Activated CD4-positive, alpha-beta memory T cell treated with anti-CD3 and anti-CD28 coated beads for 36 hours (primary cell): ENCODE measurements at regions not wholly inside any gene's neighbourhood (a gene's known extent, or its start where the extent isn't known, plus 50 kb on each side); places are given as distances from the start of the nearest gene placed in this dataset.

ENCODE experiments used
- CTCF ChIA-PET: fragments of 350-600 bp; sonication (Branson Sonifier 250); formaldehyde crosslinking; loops from one replicate; lab custom pipeline; 2021; ENCODE audit warnings: antibody characterized with exemption, inconsistent platforms; lab: Charles Lee
- POLR2A ChIA-PET: fragments of 350-600 bp; sonication (Branson Sonifier 250); formaldehyde crosslinking; loops from one replicate; lab custom pipeline; 2021; ENCODE audit warnings: antibody characterized with exemption; lab: Charles Lee
- DNase-seq: peaks from one replicate; pipeline ENCODE4 v3.0.0-alpha.2; 2020
- H3K27ac Mint-ChIP-seq: one replicate; pipeline ENCODE4 v1.8.0; 2021; ENCODE audit warnings: mixed read lengths
- H3K27me3 Mint-ChIP-seq: one replicate; pipeline ENCODE4 v1.8.0; 2021; ENCODE audit warnings: mixed read lengths
- H3K36me3 Mint-ChIP-seq: one replicate; pipeline ENCODE4 v1.8.0; 2021; ENCODE audit warnings: mixed read lengths
- H3K4me1 Mint-ChIP-seq: one replicate; pipeline ENCODE4 v1.8.0; 2021; ENCODE audit warnings: low read depth, mixed read lengths
- H3K4me3 Mint-ChIP-seq: one replicate; pipeline ENCODE4 v1.8.0; 2021; ENCODE audit warnings: mild to moderate bottlenecking, mixed read lengths
- H3K9me3 Mint-ChIP-seq: one replicate; pipeline ENCODE4 v1.8.0; 2021; ENCODE audit warnings: mixed read lengths
- intact Hi-C: fragments of 100-400 bp; cut with micrococcal nuclease; formaldehyde crosslinking; loops from one replicate; pipeline ENCODE4 v1.15.1; 2023

DNA sequence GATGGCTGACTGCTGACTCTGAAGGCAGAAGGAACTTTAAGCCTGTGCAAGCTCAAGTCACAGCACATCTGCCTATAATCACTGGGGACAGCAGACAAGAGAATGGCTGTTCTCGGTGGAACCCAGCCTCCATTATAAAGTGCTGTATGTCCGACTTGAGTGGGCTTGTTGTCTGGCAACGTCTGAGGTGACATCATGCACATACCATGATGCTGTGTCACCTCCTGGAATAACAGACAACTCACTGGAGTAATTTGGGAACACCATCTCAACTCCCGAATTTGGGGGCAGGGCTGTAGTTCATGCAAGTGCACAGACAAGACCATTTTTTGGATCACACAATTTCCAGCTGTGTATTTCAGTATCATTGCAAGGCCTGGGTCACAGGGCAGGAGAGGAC, 59.8 kb upstream of the GPM6B start:
- Mint-ChIP-seq H3K36me3 (no peaks in the 10 kb centered on the region), H3K27me3 (peaks cover 2% of the 10 kb centered on the region), H3K4me3 (no peak overlapping the region), H3K27ac (no peak overlapping the region), H3K9me3 (no peaks in the 10 kb centered on the region), H3K4me1 (no peaks in the 10 kb centered on the region)
- intact Hi-C loops: no loop called here
- POLR2A ChIA-PET: no interaction called here
- CTCF ChIA-PET: no interaction called here
- DNase-seq: no peak

DNA sequence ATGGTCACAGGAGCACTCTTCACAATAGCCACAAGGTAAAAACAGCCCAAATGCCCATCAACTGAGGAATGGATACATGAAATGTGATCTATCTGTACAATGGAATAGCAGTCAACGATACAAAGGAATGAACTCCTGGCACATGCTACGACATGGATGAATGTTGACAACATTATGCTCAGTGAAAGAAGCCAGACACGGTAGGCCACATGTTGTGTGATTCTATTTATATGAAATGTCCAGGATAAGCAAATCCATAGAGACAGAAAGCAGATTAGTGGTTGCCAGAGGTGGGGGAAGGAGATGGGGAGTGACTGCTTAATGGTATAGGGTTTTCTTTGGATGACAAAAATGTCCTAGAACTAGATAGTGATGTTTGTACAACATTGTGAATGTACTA, 58.7 kb upstream of the GPM6B start:
- ChIA-PET CTCF (no interaction called here), POLR2A (no interaction called here)
- H3K36me3 Mint-ChIP-seq: no peaks in the 10 kb centered on the region
- H3K27ac Mint-ChIP-seq: no peak overlapping the region
- no peak for DNase-seq
- H3K4me1 Mint-ChIP-seq: no peaks in the 10 kb centered on the region
- no peaks in the 10 kb centered on the region for H3K9me3 Mint-ChIP-seq
- intact Hi-C loops: no loop called here
- peaks cover 2% of the 10 kb centered on the region for H3K27me3 Mint-ChIP-seq
- H3K4me3 Mint-ChIP-seq: no peak overlapping the region

DNA sequence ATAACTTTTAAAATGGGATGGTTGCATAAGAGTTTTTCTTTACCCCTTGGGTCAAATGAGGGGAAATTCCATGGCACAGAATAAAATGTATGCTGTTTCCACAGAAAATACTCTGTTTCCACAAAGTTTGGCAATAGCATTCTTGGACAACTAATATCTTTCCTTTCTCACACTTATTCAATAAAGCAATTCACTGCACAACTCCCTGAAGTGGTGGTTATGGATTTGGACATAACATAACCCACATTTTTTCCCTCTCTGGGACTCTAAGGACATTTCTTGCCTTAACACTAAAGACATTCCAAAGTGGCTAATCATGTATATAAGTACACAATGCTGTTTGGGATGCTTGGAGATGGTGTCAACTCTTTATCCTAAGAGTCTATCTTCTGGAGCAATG, 51.7 kb upstream of the GPM6B start:
- no peaks in the 10 kb centered on the region for H3K9me3 Mint-ChIP-seq
- intact Hi-C loops: no loop called here
- ChIA-PET POLR2A (no interaction called here), CTCF (no interaction called here)
- no peaks in the 10 kb centered on the region for H3K36me3 Mint-ChIP-seq
- DNase-seq: no peak
- peaks cover 4% of the 10 kb centered on the region for H3K27me3 Mint-ChIP-seq
- no peak overlapping the region for H3K4me3 Mint-ChIP-seq
- no peak overlapping the region for H3K27ac Mint-ChIP-seq
- H3K4me1 Mint-ChIP-seq: no peaks in the 10 kb centered on the region
